ENCODE measurements at regions not wholly inside any gene's neighbourhood (a gene's known extent, or its start where the extent isn't known, plus 50 kb on each side); places are given as distances from the start of the nearest gene placed in this dataset.

GRCh38 chr2:239725551-239725890 is 299.6 kb downstream of the NDUFA10 start:
- TF ChIP-seq CTCF (IDR thresholded peaks at IDR 0.05) (no peak), EZH2 (IDR thresholded peaks at IDR 0.05) (no peak), EZH2phosphoT487 (IDR thresholded peaks at IDR 0.05) (no peak)

Data from neural progenitor cell (in vitro differentiated cells).